Cardiac septum (tissue), 1 donor: ENCODE measurements at regions not wholly inside any gene's neighbourhood (a gene's known extent, or its start where the extent isn't known, plus 50 kb on each side); places are given as distances from the start of the nearest gene placed in this dataset.
"Not testable (repeated sequence)": the region's sequence is repeated elsewhere in the genome, so short reads cannot be mapped to it uniquely, and the experiment has no call there.

Experiments used
- DNase-seq: peaks from one replicate; pipeline ENCODE4 v3.0.0-alpha.2; 2020; ENCODE audit warnings: low spot score
- intact Hi-C: fragments of 100-400 bp; cut with DNase I; formaldehyde crosslinking; loops from one replicate; pipeline ENCODE4 v1.14.0; 2022
- donor health status: DM: no; HTN: no; CAD: no.

- DNase-seq, intact Hi-C loops: not testable (repeated sequence)
These were observed 159.2 kb downstream of the TMEM121 start for GRCh38 chr14:105685605-105686004.

GRCh38 chr14:105686050-105686449 lies 159.7 kb downstream of the TMEM121 start:
- DNase-seq, intact Hi-C loops: not testable (repeated sequence)

- intact Hi-C loops, DNase-seq: not testable (repeated sequence)
These were observed 160.2 kb downstream of the TMEM121 start for GRCh38 chr14:105686462-105687170.

GRCh38 chr14:105687171-105688022 lies 161.0 kb downstream of the TMEM121 start:
- intact Hi-C loops, DNase-seq: not testable (repeated sequence)

- intact Hi-C loops, DNase-seq: not testable (repeated sequence)
These were observed 161.6 kb downstream of the TMEM121 start for GRCh38 chr14:105688023-105688351.

- intact Hi-C loops, DNase-seq: not testable (repeated sequence)
These were observed 162.4 kb downstream of the TMEM121 start for GRCh38 chr14:105688664-105689221.

- intact Hi-C loops, result no loop called here
- no peak for DNase-seq
These were observed 163.3 kb downstream of the TMEM121 start for GRCh38 chr14:105689722-105690121.

- no peak for DNase-seq
- intact Hi-C loops, result no loop called here
These were observed 164.3 kb downstream of the TMEM121 start for GRCh38 chr14:105690671-105691070.

GRCh38 chr14:105691321-105692109 lies 165.1 kb downstream of the TMEM121 start:
- DNase-seq, intact Hi-C loops: not testable (repeated sequence)

GRCh38 chr14:105692110-105692685 lies 165.8 kb downstream of the TMEM121 start:
- DNase-seq, intact Hi-C loops: not testable (repeated sequence)

- intact Hi-C loops, result no loop called here
- DNase-seq, result no peak
These were observed 168.6 kb downstream of the TMEM121 start for GRCh38 chr14:105694961-105695360.

- intact Hi-C loops, DNase-seq: not testable (repeated sequence)
These were observed 170.0 kb downstream of the TMEM121 start for GRCh38 chr14:105696388-105696787.

GRCh38 chr14:105697414-105697813 lies 171.0 kb downstream of the TMEM121 start:
- DNase-seq, intact Hi-C loops: not testable (repeated sequence)

- DNase-seq, intact Hi-C loops: not testable (repeated sequence)
These were observed 171.6 kb downstream of the TMEM121 start for GRCh38 chr14:105697955-105698354.

GRCh38 chr14:105698940-105699556 lies 172.7 kb downstream of the TMEM121 start:
- intact Hi-C loops, result not testable (repeated sequence)

GRCh38 chr14:105699706-105700105 lies 173.3 kb downstream of the TMEM121 start:
- DNase-seq, intact Hi-C loops: not testable (repeated sequence)

More at GRCh38 chr14:105698940-105699556, 172.7 kb downstream of the TMEM121 start:
- DNase-seq, result not testable (repeated sequence)

GRCh38 chr14:105700146-105700545 lies 173.8 kb downstream of the TMEM121 start:
- intact Hi-C loops, result not testable (repeated sequence)
- DNase-seq, result peak; percentile 67

- DNase-seq, result no peak
- intact Hi-C loops, result no loop called here
These were observed 174.4 kb downstream of the TMEM121 start for GRCh38 chr14:105700622-105701288.
